ENCODE measurements at regions not wholly inside any gene's neighbourhood (a gene's known extent, or its start where the extent isn't known, plus 50 kb on each side); places are given as distances from the start of the nearest gene placed in this dataset.

DNA sequence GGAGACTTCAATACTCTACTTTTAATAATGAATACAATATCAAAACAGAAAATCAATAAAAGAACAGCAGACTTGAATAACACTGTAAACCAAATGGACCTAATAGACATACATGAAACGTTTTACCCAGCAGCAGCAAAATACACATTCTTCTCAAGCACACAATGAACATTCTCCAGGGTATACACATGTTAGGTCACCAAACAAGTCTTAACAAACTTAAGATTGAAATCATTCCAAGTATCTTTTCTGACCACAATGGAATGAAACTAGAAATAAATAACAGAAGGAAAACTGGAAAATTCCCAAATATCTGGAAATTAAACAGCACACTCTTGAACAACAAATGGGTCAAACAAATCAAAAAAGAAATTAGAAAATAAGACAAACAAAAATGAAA lies 145.0 kb upstream of the CT83 start:
- POLR2A ChIA-PET = no interaction called here
- TF ChIP-seq, protein P1, sequence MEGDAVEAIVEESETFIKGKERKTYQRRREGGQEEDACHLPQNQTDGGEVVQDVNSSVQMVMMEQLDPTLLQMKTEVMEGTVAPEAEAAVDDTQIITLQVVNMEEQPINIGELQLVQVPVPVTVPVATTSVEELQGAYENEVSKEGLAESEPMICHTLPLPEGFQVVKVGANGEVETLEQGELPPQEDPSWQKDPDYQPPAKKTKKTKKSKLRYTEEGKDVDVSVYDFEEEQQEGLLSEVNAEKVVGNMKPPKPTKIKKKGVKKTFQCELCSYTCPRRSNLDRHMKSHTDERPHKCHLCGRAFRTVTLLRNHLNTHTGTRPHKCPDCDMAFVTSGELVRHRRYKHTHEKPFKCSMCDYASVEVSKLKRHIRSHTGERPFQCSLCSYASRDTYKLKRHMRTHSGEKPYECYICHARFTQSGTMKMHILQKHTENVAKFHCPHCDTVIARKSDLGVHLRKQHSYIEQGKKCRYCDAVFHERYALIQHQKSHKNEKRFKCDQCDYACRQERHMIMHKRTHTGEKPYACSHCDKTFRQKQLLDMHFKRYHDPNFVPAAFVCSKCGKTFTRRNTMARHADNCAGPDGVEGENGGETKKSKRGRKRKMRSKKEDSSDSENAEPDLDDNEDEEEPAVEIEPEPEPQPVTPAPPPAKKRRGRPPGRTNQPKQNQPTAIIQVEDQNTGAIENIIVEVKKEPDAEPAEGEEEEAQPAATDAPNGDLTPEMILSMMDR (conservative IDR thresholded peaks at IDR 0.05; ENCODE audit: low read length) = no peak
- TF ChIP-seq EZH2phosphoT487 (IDR thresholded peaks at IDR 0.05; ENCODE audit: borderline replicate concordance, low read depth, low read length) = no peak

DNA sequence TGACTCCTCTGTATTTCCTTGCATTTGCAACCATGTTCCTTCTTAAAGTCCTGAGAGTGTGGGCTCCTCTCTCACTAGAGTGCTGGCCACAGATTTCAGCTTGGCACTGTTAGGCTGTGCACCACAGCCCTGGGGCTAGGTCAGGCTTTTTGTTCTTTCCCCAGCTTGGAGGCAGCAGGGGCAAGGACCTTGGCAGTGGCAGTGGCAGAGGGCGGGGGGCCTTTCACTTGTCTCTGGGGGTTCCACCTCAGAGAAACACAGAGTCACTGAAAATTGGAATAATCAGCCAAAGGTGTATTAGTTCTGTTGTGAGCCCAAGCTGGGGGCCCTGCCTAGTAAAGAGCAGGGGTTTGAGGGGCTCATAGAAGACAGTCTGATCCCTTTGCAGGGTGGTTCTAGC lies 142.8 kb upstream of the CT83 start:
- no peaks in the 10 kb centered on the region for H3K36me3 ChIP-seq (ENCODE audit: insufficient read depth, low read length)
- H3K4me1 ChIP-seq (ENCODE audit: insufficient read depth, low read length, poor library complexity, severe bottlenecking) = no peaks in the 10 kb centered on the region
- no peaks in the 10 kb centered on the region for H4K20me1 ChIP-seq (ENCODE audit: insufficient read depth, low read length)
- intact Hi-C loops (cut with micrococcal nuclease; ENCODE audit: unreplicated experiment) = no loop called here
- no peak overlapping the region for H3K27ac ChIP-seq (ENCODE audit: low read depth, low read length, poor library complexity, severe bottlenecking)
- H2AFZ ChIP-seq (ENCODE audit: low read length) = no peak overlapping the region
- no TSS peak for BruUV-seq (replicated peaks)
- ChIA-PET POLR2A (no interaction called here), CTCF (ENCODE audit: unreplicated experiment) (no interaction called here)
- no peaks in the 10 kb centered on the region for H3K9me2 ChIP-seq (ENCODE audit: insufficient read depth, low read length)
- H3K4me3 ChIP-seq (ENCODE audit: low read depth, low read length, poor library complexity, severe bottlenecking) = no peak overlapping the region
- no peak overlapping the region for H3K4me2 ChIP-seq (ENCODE audit: low read length)
- no peaks in the 10 kb centered on the region for H3K9me3 ChIP-seq (ENCODE audit: low read length)
- TF ChIP-seq, protein P1 (conservative IDR thresholded peaks at IDR 0.05; ENCODE audit: low read length) = no peak
- no peak for TF ChIP-seq EZH2phosphoT487 (IDR thresholded peaks at IDR 0.05; ENCODE audit: borderline replicate concordance, low read depth, low read length)
- DNase-seq (ENCODE audit: low spot score) = no peak
- H3K79me2 ChIP-seq (ENCODE audit: insufficient read depth, low read depth, low read length) = no peaks in the 10 kb centered on the region

More for the DNA sequence above, 145.0 kb upstream of the CT83 start:
- BruUV-seq (replicated peaks) = no TSS peak
- Histone ChIP-seq H3K9me3 (ENCODE audit: low read length) (no peaks in the 10 kb centered on the region), H3K4me2 (ENCODE audit: low read length) (no peak overlapping the region), H2AFZ (ENCODE audit: low read length) (no peak overlapping the region), H3K4me1 (ENCODE audit: insufficient read depth, low read length, poor library complexity, severe bottlenecking) (no peaks in the 10 kb centered on the region), H3K9me2 (ENCODE audit: insufficient read depth, low read length) (no peaks in the 10 kb centered on the region), H3K4me3 (ENCODE audit: low read depth, low read length, poor library complexity, severe bottlenecking) (no peak overlapping the region), H3K36me3 (ENCODE audit: insufficient read depth, low read length) (no peaks in the 10 kb centered on the region), H3K79me2 (ENCODE audit: insufficient read depth, low read depth, low read length) (no peaks in the 10 kb centered on the region), H3K27ac (ENCODE audit: low read depth, low read length, poor library complexity, severe bottlenecking) (no peak overlapping the region), H4K20me1 (ENCODE audit: insufficient read depth, low read length) (no peaks in the 10 kb centered on the region)
- DNase-seq (ENCODE audit: low spot score) = no peak
- CTCF ChIA-PET (ENCODE audit: unreplicated experiment) = no interaction called here
- intact Hi-C loops (cut with micrococcal nuclease; ENCODE audit: unreplicated experiment) = no loop called here

DNA sequence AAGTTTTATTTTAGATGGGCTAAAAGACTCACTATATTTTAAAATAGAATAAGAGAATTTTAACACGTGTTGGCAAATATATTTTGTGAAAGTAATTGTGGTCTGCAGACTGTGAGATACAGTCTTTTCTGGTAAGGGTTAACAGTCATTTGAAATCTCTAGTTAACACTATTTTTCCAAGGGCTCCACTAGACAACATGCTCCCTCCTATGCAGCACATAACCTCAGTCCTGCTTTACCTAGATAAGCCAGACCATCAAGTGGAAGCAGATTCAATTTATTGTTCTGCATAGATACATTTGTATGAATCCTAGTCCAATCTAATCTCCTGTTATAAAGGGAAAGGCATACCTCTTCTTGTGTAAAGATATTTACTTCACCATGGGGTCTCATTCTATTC lies 133.2 kb upstream of the CT83 start:
- intact Hi-C loops (cut with micrococcal nuclease; ENCODE audit: unreplicated experiment) = no loop called here

More for the DNA sequence above, 133.2 kb upstream of the CT83 start:
- no peaks in the 10 kb centered on the region for H4K20me1 ChIP-seq (ENCODE audit: insufficient read depth, low read length)
- no peaks in the 10 kb centered on the region for H3K36me3 ChIP-seq (ENCODE audit: insufficient read depth, low read length)
- no peak overlapping the region for H2AFZ ChIP-seq (ENCODE audit: low read length)
- H3K27ac ChIP-seq (ENCODE audit: low read depth, low read length, poor library complexity, severe bottlenecking) = no peak overlapping the region
- DNase-seq (ENCODE audit: low spot score) = no peak
- H3K4me3 ChIP-seq (ENCODE audit: low read depth, low read length, poor library complexity, severe bottlenecking) = no peak overlapping the region
- no TSS peak for BruUV-seq (replicated peaks)
- ChIA-PET POLR2A (no interaction called here), CTCF (ENCODE audit: unreplicated experiment) (no interaction called here)
- H3K9me2 ChIP-seq (ENCODE audit: insufficient read depth, low read length) = no peaks in the 10 kb centered on the region
- no peaks in the 10 kb centered on the region for H3K4me1 ChIP-seq (ENCODE audit: insufficient read depth, low read length, poor library complexity, severe bottlenecking)
- no peak overlapping the region for H3K4me2 ChIP-seq (ENCODE audit: low read length)
- no peaks in the 10 kb centered on the region for H3K9me3 ChIP-seq (ENCODE audit: low read length)
- H3K79me2 ChIP-seq (ENCODE audit: insufficient read depth, low read depth, low read length) = no peaks in the 10 kb centered on the region
- TF ChIP-seq, protein P1 (conservative IDR thresholded peaks at IDR 0.05; ENCODE audit: low read length) = no peak
- TF ChIP-seq EZH2phosphoT487 (IDR thresholded peaks at IDR 0.05; ENCODE audit: borderline replicate concordance, low read depth, low read length) = no peak

Small RNA genes lying in the stretch of these regions (small RNA-seq; reads per million reads assigned to genes)
- 0.21 reads per million for gene RNU6-1323P
